ENCODE measurements at regions not wholly inside any gene's neighbourhood (a gene's known extent, or its start where the extent isn't known, plus 50 kb on each side); places are given as distances from the start of the nearest gene placed in this dataset.
"Not testable (repeated sequence)": the region's sequence is repeated elsewhere in the genome, so short reads cannot be mapped to it uniquely, and the experiment has no call there.

- peak in 3 of 58 donors; percentile 10 to 37 (median 12) for DNase-seq
These were observed 62.1 kb upstream of the TEKT1 start for GRCh38 chr17:6893382-6894205.

GRCh38 chr17:6894206-6894528 lies 62.6 kb upstream of the TEKT1 start:
- peak in 2 of 58 donors; percentile 7 to 8 for DNase-seq

GRCh38 chr17:6901086-6901485 lies 69.6 kb upstream of the TEKT1 start:
- DNase-seq = no peak

GRCh38 chr17:6903326-6903900 lies 71.9 kb upstream of the TEKT1 start:
- DNase-seq = peak in 3 of 58 donors; percentile 6 to 37 (median 13)

- DNase-seq = peak in 1 of 58 donors; percentile 4
These were observed 77.3 kb upstream of the TEKT1 start for GRCh38 chr17:6908807-6909206.

GRCh38 chr17:6910987-6911603 lies 79.6 kb upstream of the TEKT1 start:
- no peak for DNase-seq

- no peak for DNase-seq
These were observed 80.9 kb upstream of the TEKT1 start for GRCh38 chr17:6912110-6913051.

- DNase-seq = peak in 42 of 58 donors; percentile 1 to 75 (median 38)
These were observed 82.0 kb upstream of the ALOX12 start for GRCh38 chr17:6913608-6914443.

GRCh38 chr17:6914711-6915110 lies 81.1 kb upstream of the ALOX12 start:
- DNase-seq = no peak

- DNase-seq = no peak
These were observed 80.2 kb upstream of the ALOX12 start for GRCh38 chr17:6915620-6916019.

- no peak for DNase-seq
These were observed 76.7 kb upstream of the ALOX12 start for GRCh38 chr17:6919158-6919557.

GRCh38 chr17:6923385-6923784 lies 72.5 kb upstream of the ALOX12 start:
- DNase-seq = no peak

GRCh38 chr17:6924208-6924607 lies 71.6 kb upstream of the ALOX12 start:
- DNase-seq = no peak

- no peak for DNase-seq
These were observed 69.2 kb upstream of the ALOX12 start for GRCh38 chr17:6926667-6927066.

GRCh38 chr17:6927290-6928126 lies 68.3 kb upstream of the ALOX12 start:
- DNase-seq = no peak

GRCh38 chr17:6928193-6928592 lies 67.7 kb upstream of the ALOX12 start:
- DNase-seq = no peak

GRCh38 chr17:6930749-6931148 lies 65.1 kb upstream of the ALOX12 start:
- no peak for DNase-seq

- not testable (repeated sequence) for DNase-seq
These were observed 61.3 kb upstream of the ALOX12 start for GRCh38 chr17:6934544-6934943.

- DNase-seq = peak in 28 of 58 donors; percentile 4 to 59 (median 24)
These were observed 59.4 kb upstream of the ALOX12 start for GRCh38 chr17:6936370-6937028.
